Uterus (tissue), 3 donors: ENCODE measurements at regions not wholly inside any gene's neighbourhood (a gene's known extent, or its start where the extent isn't known, plus 50 kb on each side); places are given as distances from the start of the nearest gene placed in this dataset.

Source experiments
- DNase-seq, 2 donors: peaks; one replicate each; pipeline ENCODE4 v3.0.0-alpha.2; 2019 to 2020
- H3K27ac ChIP-seq, 2 donors: fragments of 200-600 bp; sonication (generic); 1 replicate in 1 of 2; 2 replicates in 1 of 2; pipeline ENCODE4 v1.5.1; 2016 to 2018
- H3K27me3 ChIP-seq, 2 donors: fragments of 200-600 bp; sonication (generic); one replicate each; pipeline ENCODE4 v1.5.1; 2018 to 2019; ENCODE audit warnings: control low read depth in 1 of 2
- H3K36me3 ChIP-seq, 2 donors: fragments of 200-600 bp; sonication (generic); one replicate each; pipeline ENCODE4 v1.5.1; 2019; ENCODE audit warnings: control low read depth in 1 of 2
- H3K4me1 ChIP-seq, 2 donors: fragments of 200-600 bp; sonication (generic); one replicate each; pipeline ENCODE4 v1.5.1; 2018 to 2019; ENCODE audit warnings: control low read depth in 1 of 2
- H3K4me3 ChIP-seq, 2 donors: fragments of 200-600 bp; sonication (generic); 1 replicate in 1 of 2; 2 replicates in 1 of 2; pipeline ENCODE4 v1.5.1; 2018 to 2019; ENCODE audit warnings: mild to moderate bottlenecking in 1 of 2
- H3K9me3 ChIP-seq, 2 donors: fragments of 200-600 bp; sonication (generic); one replicate each; pipeline ENCODE4 v1.5.1; 2019; ENCODE audit warnings: control low read depth in 1 of 2
- CTCF ChIP-seq, 4 experiments: fragments of 200-600 bp in 2 of 4; fragments of 450-650 bp in 2 of 4; sonication (generic) in 2 of 4; IDR thresholded peaks; one replicate each; pipeline ENCODE4 v1.5.1; 2016 to 2019; ENCODE audit warnings: antibody characterized with exemption in 4 of 4, mild to moderate bottlenecking in 2 of 4, moderate library complexity in 1 of 4
- POLR2A ChIP-seq, 2 donors: fragments of 450-650 bp; IDR thresholded peaks; one replicate each; pipeline ENCODE4 v1.6.1; 2016; ENCODE audit warnings: antibody characterized with exemption in 2 of 2, mild to moderate bottlenecking in 1 of 2, moderate library complexity in 1 of 2
- intact Hi-C: fragments of 100-400 bp; cut with DNase I; formaldehyde crosslinking; loops from one replicate; pipeline ENCODE4 v1.15.1; 2023; ENCODE audit warnings: low total_unique reads
- donor health status: DM: yes; HTN: yes; CAD: no.

GRCh38 chr2:118584062-118584749 is 263.2 kb downstream of the EN1 start:
- H3K27me3 ChIP-seq, result no peaks in the 10 kb centered on the region
- H3K4me3 ChIP-seq, result no peak overlapping the region
- H3K36me3 ChIP-seq, result no peaks in the 10 kb centered on the region
- intact Hi-C loops, result no loop called here
- H3K4me1 ChIP-seq, result no peaks in the 10 kb centered on the region
- no peaks in the 10 kb centered on the region for H3K9me3 ChIP-seq
- H3K27ac ChIP-seq, result no peak overlapping the region
- TF ChIP-seq CTCF (IDR thresholded peaks at IDR 0.05), result no peak
- TF ChIP-seq POLR2A (IDR thresholded peaks at IDR 0.05), result no peak
- DNase-seq, result no peak

GRCh38 chr2:118582058-118582457 is 265.4 kb downstream of the EN1 start:
- intact Hi-C loops, result no loop called here

GRCh38 chr2:118580651-118581050 is 266.8 kb downstream of the EN1 start:
- DNase-seq, result no peak
- TF ChIP-seq CTCF (IDR thresholded peaks at IDR 0.05) (no peak), POLR2A (IDR thresholded peaks at IDR 0.05) (no peak)
- no peaks in the 10 kb centered on the region for H3K9me3 ChIP-seq
- no peaks in the 10 kb centered on the region for H3K36me3 ChIP-seq
- H3K4me3 ChIP-seq, result no peak overlapping the region
- H3K27ac ChIP-seq, result no peak overlapping the region
- H3K4me1 ChIP-seq, result no peaks in the 10 kb centered on the region
- intact Hi-C loops, result no loop called here
- no peaks in the 10 kb centered on the region for H3K27me3 ChIP-seq

More at GRCh38 chr2:118582058-118582457, 265.4 kb downstream of the EN1 start:
- no peak overlapping the region for H3K4me3 ChIP-seq
- no peak overlapping the region for H3K27ac ChIP-seq
- no peaks in the 10 kb centered on the region for H3K36me3 ChIP-seq
- no peaks in the 10 kb centered on the region for H3K27me3 ChIP-seq
- TF ChIP-seq CTCF (IDR thresholded peaks at IDR 0.05), result no peak
- no peaks in the 10 kb centered on the region for H3K4me1 ChIP-seq
- DNase-seq, result no peak
- H3K9me3 ChIP-seq, result no peaks in the 10 kb centered on the region

GRCh38 chr2:118580107-118580506 is 267.3 kb downstream of the EN1 start:
- H3K27me3 ChIP-seq, result no peaks in the 10 kb centered on the region
- H3K4me1 ChIP-seq, result no peaks in the 10 kb centered on the region
- H3K27ac ChIP-seq, result no peak overlapping the region
- H3K9me3 ChIP-seq, result no peaks in the 10 kb centered on the region
- DNase-seq, result no peak
- TF ChIP-seq CTCF (IDR thresholded peaks at IDR 0.05) (no peak), POLR2A (IDR thresholded peaks at IDR 0.05) (no peak)
- intact Hi-C loops, result no loop called here
- H3K4me3 ChIP-seq, result no peak overlapping the region
- H3K36me3 ChIP-seq, result no peaks in the 10 kb centered on the region

GRCh38 chr2:118577202-118577601 is 270.2 kb downstream of the EN1 start:
- no peak for DNase-seq
- intact Hi-C loops, result no loop called here
- no peaks in the 10 kb centered on the region for H3K36me3 ChIP-seq
- H3K27me3 ChIP-seq, result no peaks in the 10 kb centered on the region
- TF ChIP-seq CTCF (IDR thresholded peaks at IDR 0.05) (no peak), POLR2A (IDR thresholded peaks at IDR 0.05) (no peak)
- no peaks in the 10 kb centered on the region for H3K4me1 ChIP-seq
- no peaks in the 10 kb centered on the region for H3K9me3 ChIP-seq
- no peak overlapping the region for H3K4me3 ChIP-seq
- H3K27ac ChIP-seq, result no peak overlapping the region
